GM03348 (cell line): ENCODE measurements at regions not wholly inside any gene's neighbourhood (a gene's known extent, or its start where the extent isn't known, plus 50 kb on each side); places are given as distances from the start of the nearest gene placed in this dataset.

Experiments used
- DNase-seq: peaks from one replicate; pipeline ENCODE4 v3.0.0; 2012; ENCODE audit warnings: low spot score

DNA sequence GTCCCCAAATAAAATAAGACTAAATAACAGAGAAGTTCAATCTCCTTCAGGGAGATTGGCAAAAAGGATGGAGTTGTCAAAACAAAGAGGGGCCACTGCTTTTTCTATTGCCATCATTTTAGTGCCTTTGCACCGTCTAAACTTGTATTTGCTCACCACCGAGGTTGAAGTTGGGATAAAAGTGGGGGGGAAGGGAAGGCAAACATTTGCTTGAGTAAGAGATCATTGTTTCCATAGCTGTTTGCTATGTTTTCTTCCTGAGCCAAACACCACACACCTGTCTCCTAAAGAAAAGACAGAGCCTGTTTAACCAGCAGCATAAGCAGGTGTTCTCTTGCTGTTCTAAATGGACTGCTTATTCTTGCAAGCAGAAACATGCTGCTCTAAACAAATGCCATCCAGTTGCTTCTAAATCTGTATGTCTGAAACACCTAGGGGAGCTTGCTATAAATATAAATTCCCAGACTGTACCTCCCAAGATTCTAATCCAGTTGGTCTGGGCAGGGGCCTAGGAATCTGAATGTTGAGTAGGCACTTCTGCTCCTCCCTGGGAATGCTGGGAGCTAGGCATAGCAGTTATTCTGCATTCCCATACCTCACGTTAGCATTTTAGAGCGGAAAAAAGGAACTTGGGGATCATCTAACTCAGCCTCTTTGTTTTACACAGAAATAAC, 179.4 kb upstream of the ARL4C start:
- no peak for DNase-seq

DNA sequence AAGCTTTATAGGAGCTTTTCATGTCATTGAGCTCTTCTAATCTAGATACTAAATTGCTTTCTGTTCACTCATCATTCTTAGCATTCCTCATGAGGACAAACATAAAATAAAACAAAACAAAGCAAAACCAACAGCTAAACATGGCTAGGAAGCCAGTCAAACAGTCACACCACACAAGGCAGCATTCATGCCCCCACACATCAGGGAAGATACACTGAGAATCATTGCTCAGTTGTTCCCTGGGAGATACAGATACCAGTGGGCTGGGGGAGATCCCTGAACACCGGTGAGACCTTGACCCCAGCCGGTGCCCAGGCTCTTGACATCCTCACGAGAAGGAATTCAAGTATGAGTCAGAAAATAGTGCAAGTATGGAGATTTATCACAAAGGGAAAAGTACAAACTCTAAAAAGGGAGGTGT, 177.9 kb upstream of the ARL4C start:
- peak; percentile 66 for DNase-seq

DNA sequence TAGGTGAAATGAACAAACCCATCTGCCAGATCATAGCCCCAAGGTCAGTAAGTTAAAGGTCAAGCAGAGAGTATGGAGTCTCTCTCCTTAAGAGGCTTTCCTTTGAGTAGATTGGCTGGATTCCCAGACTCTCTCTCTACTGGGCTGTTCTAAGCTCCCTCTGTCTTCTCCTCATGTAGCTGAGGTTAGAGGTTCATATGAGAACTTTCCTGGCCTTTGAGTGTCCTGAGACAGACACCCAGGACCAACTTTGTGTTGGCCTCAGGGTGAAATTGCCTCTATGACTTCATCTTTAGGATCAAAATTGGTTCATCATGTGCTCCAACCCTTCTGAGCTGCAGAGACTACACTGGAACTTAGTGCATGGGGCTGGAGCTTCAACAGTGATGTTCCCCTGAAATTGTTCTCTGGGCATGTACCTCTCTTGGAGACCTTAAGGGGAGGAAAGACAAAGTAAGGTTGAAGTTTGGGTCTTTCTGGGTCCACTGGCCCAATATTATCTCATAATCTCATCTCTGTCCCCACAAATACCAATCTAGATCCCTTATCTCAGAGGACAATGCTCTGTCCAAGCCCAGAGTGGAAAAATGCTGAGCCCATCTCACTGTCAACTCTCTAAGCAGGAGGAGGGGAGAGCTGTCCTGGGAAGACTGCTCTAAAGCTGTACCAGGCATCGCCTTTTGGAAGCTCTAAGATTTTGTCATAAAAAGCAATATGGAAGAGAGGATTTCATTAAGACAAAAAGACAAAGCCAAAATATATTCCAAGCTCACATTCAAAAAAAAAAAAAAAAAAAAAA, 177.3 kb upstream of the ARL4C start:
- no peak for DNase-seq

DNA sequence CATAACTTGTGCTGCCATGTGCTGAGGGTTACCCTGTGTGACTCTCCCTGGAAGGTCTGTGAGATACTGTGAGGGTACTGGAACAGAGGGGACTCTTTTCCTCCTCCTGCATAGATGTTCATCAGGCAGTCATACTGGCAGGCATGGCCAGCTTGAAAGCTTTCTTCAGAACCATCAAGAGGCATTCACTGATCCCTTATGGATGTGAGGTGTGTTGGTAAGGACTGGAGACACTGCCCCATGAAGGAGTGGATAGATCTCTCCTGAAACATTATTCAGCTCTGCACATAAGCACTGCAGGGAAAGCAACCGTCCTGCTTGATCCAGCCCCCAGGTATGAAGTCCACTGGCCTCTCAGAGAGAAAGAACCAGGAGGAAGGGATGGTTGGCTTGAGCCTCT, 176.6 kb upstream of the ARL4C start:
- no peak for DNase-seq

DNA sequence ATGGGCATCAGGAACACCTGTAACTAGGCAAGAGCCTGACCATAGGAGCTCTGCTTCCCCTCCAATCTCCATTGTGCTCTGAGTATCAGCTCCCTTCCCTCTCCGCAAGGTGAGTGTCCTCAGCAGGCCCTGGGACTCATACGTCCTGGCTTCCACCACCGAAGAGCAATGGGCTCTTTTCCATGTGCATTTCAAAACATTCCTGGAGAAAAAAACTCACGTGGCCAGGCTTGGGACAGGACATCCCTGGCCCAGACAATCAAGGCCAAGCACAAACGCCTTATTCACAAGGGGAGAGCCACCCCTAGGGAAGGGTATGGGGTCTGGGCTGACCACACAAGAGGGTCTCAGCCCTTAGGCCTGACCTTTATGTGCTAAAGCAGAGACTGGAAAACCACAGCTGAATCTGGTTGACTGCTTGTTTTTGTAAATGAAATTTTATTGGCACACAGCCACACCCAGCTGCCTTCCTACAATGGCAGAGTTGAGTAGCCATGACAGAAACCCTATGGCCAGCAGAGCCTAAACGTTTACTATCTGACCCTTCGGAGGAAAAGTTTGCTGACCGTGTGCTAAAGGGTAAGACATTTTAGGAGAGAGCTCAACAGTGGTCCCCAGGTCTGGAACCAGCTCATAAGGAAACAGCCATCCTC, 175.7 kb upstream of the ARL4C start:
- no peak for DNase-seq

DNA sequence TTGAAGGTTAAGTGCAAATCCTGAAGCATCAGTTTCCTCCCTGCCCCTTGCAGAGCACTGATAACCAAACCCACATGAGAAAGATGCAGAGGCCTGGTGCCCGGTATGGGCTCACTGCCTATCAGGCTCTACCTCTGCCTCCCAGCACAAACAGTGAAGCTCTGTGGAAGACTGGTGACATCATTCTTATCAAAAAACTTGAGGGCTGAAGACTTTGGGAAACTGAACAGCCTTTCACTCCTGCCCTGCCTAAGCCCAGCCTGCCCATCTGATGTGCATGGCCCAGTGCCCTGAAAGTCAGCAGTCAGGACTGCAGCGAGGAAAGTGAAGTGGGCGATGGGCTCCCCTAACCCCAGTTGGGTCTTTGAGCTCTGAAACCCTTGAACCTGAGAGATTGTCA, 174.8 kb upstream of the ARL4C start:
- no peak for DNase-seq

DNA sequence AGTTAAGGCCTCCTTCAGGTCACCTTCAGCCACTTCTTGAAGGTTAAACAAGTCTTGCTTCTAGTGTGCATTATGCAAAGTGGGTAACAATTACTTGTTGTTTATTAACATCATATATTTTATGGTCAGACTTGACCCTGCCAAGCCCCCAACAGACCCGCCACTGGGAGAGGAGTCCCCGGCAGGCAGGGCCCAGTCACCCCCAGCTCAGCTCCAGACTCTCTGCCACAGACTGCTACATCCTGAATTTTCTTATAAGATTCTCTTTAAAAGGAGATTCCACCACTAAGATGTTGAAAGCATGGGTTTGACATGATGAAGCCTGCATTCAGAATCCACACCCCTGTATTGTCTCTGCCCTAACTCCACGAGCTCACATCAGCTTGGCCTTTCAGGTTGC, 174.3 kb upstream of the ARL4C start:
- DNase-seq = no peak

DNA sequence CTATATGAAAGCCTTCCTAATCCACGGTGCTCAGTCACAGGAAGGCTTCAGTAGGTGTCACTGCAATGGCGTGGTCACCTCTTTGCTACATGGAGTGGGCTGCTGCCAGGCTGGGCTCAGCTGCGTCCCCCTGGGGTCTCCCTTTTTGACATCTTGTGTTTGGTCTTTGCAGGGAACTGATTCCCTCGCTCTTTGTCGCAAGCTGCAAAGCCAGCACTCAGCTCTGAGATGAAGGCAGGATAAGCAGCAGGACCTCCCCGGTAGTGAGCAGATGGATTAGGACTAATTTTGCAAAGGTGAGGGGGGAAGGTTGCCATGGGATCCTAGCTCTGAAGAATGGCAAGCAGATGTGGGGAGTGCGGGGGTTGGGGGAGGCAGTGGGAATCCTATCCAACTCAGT, 173.9 kb upstream of the ARL4C start:
- DNase-seq = no peak

DNA sequence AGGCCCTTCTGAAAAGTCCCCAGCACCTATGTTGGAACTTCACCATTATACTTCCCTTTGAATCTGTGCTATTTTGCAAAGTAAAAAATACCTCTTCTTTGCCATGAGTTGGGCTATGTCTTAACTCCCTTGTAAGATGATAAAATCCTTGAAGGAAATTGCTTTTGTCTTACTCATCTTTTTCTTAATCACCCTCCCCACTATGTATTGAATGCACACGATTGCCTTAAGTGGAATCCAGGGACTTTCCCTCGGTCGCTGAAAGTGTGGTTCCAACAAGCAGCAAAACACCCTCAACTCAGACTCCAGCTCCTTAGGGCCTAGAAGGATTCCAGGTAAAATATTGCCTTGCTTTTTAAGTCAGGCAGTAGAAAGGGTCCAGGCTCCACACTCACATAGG, 173.2 kb upstream of the ARL4C start:
- DNase-seq = peak; percentile 74

DNA sequence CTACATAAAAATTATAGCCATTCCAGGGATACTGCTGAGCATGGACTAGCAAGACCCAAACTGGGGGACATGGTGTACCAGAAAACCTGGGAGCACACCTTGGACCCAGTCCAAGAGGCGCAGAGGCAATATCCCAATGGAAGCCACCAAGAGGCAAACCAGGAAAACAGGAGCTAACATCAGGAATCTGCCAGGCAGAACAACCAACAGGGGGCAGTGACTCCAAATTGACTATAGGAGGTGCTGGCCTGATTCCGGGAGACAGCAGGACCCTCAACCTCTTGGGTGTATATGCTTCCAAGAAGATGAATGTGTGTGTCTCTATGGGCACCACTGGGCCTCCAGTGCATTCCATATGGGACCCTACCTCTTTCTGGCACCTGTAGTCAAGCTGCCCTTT, 172.7 kb upstream of the ARL4C start:
- no peak for DNase-seq

DNA sequence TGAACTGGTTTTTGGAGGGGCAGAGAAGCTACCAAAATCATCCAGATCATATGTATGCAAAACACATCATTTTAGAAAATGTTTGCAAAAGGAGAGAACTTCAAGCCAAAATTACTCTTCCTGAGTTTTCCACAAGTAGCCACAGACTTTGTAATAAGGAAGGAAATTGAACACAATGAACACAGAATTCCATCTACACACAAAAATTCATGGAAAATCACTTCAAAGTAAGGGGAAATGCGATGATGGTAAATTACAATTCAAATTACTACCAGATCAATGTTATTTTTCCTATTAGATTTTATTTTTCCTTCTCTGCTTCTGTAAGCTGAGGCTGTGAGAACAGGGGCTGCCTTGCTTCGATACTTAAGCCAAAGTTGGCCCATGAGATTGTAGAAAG, 172.1 kb upstream of the ARL4C start:
- DNase-seq = no peak

DNA sequence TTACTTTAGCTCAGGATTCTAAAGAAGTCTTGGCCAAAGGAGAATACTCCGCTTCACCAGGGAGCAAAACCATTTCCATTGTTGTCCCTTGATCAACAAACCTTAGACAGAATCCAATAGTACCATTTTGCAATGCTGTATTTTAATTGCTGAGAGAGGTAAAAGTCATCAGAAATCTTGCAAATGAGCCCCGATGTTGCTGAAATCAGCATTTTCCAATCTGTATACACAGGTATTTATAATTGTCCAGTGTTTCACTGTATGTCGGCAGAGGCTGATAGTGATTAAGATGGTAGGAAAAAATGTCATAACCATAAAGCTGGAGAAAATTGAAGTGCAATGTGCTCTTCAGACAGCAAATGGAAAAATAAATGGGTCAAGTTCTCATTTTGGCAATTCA, 170.0 kb upstream of the ARL4C start:
- DNase-seq = no peak

DNA sequence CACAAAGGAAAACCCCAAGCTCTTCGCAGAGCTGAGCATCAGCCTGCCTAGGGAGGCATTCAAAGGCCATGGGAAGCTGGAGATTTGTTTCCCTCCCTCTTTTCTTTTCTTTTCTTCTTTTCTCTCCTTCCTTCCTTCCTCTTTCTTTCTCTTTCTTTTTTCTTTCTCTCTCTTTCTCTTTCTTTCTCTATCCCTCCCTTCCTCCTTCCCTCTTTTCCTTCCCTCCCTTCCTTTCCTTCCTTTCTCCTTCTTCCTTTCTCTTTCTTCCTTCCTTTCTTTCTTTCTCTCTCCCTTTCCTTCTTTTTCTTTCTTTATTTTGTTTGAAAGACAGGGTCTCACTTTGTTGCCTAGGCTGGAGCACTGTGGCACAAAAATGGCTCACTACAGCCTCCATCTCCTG, 168.4 kb upstream of the ARL4C start:
- DNase-seq = no peak

DNA sequence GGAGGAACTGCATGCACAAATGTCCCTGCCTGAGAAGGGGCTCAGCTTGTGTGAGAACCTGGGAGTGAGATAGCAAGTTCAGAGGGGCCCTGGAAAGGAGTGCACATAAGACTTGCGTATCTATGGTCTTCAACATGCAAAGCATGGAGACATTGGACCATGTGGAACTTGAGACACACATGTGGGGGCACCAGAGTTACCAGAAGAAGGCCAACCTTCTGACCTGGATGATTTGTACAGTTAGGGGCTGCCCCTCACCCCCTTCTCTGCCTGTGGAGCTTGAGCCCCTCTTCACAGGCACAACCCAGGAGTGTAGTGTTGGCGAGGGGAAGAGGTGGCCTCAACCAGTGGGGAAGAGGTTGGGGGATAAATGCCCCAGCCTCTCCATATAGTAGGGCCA, 165.0 kb upstream of the ARL4C start:
- no peak for DNase-seq

DNA sequence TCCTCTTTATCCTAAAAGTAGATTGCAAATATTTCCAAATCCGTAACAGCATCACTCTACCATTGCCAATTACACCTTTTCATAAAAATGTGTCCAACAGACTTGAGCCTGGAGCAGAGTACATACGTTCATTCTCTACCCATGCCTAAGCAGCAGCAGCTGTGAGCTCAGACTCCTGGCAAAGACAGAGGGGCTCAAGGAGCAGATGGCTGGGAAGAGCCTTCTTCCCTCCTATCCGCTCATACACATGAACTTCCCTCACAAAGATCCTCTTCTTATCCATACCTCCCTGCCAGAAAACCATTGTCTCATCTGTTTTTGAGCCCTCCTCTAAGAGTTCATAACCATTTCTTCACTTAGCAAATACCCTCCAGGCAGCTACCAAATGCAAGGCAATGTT, 164.3 kb upstream of the ARL4C start:
- no peak for DNase-seq

DNA sequence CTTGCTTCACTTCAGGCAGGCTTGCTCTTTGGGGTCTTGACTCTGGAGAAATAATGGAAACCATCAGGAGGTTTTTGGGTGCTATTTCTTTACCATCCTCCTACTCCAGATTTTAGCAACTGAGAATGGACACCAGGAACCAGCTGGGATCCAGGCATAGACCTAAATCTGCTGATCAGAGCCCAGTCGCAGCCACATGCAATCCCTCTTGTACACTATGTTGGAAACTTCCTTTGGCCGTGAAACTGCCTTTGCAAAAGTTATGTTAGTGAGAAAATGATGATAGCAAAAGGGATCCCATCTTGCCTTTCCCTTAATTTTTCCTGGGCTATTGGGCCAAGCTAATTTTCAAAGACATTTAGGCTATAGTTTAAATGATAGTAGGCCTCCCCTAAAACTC, 158.8 kb upstream of the ARL4C start:
- no peak for DNase-seq

DNA sequence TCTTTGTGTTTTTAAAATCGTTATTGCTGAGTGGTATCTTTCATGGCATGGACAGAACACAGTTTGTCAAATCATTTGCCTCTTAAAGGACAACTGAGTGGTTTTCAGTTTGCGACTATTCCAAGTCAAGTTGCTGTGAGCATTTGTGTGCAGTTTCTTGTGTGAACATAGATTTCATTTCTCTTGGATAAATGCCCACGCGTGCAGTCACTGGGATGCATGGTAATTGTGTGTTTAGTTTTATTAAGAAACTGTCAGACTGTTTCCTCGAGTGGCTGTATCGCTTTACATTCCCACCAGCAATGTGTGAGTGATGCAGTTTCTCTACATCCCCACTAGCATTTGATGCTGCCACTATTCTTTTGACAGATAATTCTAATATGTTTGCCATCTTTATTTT, 154.0 kb upstream of the ARL4C start:
- DNase-seq = no peak

DNA sequence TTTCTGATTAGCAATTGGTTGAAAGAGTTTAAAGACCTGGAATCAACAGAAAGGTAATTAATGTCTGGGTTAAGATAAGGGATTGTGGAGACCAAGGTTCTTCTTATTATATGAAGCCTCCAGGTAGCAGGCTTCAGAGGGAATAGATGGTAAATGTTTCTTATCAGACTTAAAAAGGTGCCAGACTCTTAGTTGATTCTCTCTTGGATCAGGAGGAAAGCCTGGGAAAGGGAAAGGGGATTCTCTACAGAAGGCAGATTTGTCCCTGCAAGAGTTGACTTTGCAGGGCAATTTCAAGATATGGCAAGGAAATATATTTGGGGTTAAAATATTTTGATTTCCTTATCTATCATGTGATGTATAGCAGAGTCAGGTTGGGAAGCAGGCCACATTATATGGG, 153.1 kb upstream of the ARL4C start:
- no peak for DNase-seq

DNA sequence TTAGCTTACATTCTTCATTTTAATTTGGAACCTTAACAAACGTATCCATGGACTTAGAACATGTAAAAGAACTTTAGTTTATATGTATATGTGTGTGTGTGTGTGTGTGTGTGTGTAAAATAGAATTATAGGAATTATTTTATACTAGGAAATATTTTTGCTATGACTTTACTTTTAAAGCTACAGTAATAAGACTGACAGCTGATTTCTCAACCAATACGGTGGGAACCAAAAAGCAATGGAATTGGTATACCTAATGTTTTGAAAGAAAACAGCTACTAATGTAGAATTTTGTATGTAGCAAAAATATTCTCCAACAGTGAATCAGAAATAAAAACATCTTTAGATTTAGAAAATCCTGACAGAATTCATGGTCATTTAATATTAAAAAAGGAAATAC, 146.5 kb upstream of the ARL4C start:
- DNase-seq = no peak

DNA sequence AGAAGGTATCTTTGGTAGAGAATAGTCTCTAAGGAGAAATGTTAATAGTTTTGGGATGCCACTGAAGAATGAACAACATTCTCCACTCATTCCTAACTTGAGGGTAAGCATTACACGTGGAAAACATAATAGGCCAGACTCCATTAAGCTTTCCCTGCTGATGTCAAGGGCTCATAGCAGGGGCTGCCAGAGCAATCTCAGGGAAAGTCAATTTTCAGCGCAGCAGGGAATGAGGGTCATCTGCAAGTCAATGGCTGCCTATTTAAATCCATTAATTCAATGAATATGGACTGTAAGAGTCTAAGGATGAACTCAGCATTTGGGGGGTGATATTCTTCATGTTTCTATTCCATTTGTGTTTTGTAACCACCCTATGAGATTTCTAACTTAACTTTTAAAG, 144.2 kb upstream of the ARL4C start:
- no peak for DNase-seq

DNA sequence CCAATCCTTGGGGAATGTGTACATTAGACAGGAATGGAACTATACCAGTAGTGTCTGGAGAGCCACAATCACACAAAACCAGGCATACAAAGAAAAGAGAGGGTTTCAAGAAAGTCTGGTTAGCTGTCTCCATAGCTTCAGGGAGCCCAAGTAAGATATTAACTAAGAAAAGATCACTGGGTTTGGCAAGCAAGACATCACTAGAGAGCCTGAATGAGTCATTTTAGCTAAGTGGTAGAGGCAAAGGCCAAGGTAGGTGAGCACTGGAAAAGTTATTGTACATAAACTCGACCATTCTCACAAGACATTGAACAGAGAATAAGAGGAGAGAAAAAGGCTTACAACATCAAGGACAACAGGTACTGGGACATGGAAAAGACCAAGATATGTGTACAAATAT, 143.8 kb upstream of the ARL4C start:
- DNase-seq = no peak

DNA sequence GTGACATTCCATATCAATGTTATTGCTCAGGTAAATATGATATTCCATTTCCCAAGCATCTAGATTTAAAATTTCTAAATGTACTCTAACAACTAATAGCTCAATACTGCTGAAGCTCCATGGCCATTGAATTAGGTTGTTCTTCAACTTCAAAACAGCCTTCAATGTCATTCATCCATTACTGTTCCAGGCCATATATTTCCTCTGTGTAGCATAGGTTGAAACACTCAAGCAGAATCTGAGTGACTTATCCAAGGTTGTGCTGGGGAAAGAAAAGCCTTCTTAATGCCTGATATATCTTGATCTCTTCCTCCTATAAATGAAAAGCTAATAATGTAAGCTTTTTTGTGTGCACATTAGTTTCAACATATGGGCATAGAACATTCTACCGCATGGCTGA, 142.1 kb upstream of the ARL4C start:
- DNase-seq = no peak

DNA sequence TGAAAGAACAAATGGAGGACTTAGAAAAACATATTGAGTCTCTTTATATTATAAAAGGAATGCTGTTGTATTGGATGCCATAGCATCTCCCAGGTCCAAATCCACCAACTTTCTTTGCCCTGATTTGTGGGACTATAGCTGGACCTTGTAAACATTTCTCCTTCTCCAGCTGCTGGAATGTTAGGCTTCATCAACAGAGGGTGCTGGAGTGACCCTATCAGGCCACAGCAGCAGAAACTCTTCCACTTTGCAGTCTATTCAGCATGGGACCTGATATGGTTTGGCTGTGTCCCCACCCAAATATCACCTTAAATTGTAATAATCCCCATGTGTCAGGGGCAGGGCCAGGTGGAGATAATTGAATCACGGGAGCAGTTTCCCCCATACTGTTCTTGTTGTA, 138.4 kb upstream of the ARL4C start:
- DNase-seq = peak; percentile 32
